ENCODE measurements at regions not wholly inside any gene's neighbourhood (a gene's known extent, or its start where the extent isn't known, plus 50 kb on each side); places are given as distances from the start of the nearest gene placed in this dataset.

DNA sequence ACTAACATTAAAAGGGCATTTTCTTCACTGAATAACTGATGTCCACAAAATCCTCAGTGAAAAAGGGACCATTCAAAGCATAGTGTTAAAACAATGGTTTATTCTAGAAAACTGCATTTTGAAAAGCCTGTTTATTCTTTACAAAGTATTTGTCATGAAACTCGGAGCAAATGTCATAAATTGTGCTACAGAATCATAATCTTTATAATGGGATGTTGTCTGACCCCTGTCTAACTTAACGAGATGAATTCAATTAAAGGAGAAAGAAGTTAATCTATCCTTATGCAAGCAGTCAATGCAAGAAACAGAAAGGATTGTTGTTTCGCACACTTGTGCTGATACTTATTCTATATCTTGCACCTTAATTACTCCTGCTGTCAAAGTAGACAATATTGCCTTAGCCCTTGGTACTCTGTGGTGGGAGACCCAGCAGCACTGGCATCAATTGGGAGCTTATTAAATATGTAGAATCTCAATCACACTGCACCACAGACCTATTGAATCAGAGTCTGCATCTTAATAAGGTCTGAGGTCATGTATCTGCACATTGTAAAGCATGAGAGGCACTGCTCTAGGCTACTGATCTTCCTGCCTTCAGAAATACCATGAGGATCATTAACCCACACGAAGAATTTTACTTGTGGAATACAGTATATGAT, 708.3 kb downstream of the HDGFL1 start:
- TF ChIP-seq, protein P1, sequence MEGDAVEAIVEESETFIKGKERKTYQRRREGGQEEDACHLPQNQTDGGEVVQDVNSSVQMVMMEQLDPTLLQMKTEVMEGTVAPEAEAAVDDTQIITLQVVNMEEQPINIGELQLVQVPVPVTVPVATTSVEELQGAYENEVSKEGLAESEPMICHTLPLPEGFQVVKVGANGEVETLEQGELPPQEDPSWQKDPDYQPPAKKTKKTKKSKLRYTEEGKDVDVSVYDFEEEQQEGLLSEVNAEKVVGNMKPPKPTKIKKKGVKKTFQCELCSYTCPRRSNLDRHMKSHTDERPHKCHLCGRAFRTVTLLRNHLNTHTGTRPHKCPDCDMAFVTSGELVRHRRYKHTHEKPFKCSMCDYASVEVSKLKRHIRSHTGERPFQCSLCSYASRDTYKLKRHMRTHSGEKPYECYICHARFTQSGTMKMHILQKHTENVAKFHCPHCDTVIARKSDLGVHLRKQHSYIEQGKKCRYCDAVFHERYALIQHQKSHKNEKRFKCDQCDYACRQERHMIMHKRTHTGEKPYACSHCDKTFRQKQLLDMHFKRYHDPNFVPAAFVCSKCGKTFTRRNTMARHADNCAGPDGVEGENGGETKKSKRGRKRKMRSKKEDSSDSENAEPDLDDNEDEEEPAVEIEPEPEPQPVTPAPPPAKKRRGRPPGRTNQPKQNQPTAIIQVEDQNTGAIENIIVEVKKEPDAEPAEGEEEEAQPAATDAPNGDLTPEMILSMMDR (IDR thresholded peaks at IDR 0.05) = no peak
- TF ChIP-seq POLR2A (IDR thresholded peaks at IDR 0.05) = no peak

Measured in thyroid gland (tissue), 4 donors.